Embryonic facial prominence (tissue), 1 donor: ENCODE measurements at regions not wholly inside any gene's neighbourhood (a gene's known extent, or its start where the extent isn't known, plus 50 kb on each side); places are given as distances from the start of the nearest gene placed in this dataset.

Source experiments
- DNase-seq: peaks from one replicate; pipeline ENCODE4 v3.0.0-alpha.2; 2016; ENCODE audit errors: extremely low spot score

DNA sequence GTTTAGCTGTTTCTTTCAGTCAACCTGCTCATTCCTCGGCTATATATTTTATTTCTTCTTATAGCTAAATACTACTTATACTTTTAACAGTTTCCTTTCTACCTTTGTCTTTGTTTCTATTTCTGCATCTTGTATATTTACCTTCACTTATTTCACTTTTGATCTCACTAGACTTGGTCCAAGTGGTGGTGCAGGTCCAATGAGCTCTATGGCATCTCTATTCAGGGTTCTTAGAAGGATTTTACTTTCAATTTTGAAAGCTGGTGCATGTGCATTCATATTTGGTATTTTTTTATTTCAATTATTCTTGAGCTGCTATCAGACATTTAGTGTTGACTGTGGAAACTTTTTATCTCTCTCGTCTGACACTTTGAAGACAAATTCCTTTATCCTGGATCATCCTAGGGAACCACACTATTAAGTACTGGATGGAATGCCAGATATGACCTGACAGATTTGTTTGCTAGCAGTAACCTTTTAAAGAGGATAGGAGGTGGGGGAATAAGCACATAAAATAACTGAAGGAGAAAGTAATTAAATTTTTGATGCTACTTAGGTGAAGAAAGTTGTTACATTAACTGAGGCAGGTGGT, 123.1 kb upstream of the PJA2 start:
- no peak for DNase-seq

DNA sequence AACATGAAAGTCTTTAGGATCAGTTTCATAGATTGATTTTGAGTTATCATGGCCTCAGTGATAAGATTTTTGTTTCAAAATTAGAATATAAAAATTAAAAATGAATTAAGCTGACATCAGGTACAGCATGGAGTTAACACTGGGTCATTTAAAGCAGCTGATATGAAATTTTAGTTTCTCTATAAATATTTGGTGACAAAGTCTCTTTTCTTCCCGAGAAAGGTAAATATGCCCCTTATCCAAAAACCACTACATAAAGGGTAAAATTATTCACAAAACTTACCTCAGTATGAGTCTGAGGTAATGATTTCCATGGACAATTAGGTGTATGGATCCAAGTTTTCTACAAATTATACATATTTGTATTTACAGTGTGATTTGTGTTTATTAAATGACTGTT, 121.5 kb upstream of the PJA2 start:
- DNase-seq, result no peak

DNA sequence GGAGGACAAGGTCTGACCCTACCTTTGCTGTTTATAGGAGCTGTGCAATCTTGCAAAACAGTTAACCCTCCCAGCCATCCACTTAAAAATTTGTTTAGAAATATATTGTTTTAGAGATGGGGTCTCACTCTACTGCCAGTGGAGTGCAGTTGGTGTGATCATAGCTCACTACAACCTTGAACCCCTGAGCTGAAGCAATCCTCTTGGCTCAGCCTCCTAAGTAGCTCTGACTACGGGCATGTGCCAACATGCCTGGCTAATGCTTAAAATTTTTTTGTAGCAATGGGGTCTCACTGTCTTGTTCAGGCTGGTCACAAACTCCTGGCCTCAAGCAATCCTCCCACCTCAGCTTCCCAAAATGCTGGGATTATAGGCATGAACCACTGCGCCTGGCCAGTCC, 120.2 kb upstream of the PJA2 start:
- no peak for DNase-seq

DNA sequence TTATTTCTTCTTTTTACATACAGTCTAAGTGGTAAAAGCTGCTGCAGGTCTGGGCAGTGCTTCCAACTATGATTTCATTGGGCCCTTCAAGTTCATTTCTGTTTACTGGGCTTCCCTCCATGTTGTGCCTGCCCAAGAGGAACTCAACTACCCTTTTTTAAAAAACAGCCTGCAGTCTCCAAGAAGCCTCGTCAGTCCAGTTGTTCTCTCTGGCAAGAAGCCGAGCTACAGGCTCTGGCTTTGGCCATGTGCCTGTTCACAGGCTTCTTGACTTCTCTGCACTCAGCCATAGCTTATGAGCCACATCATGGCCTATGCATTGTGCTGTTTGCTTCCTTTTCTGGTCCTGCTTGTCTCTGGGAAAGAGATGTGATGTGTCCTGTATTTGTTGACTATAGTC, 119.7 kb upstream of the PJA2 start:
- DNase-seq, result no peak

DNA sequence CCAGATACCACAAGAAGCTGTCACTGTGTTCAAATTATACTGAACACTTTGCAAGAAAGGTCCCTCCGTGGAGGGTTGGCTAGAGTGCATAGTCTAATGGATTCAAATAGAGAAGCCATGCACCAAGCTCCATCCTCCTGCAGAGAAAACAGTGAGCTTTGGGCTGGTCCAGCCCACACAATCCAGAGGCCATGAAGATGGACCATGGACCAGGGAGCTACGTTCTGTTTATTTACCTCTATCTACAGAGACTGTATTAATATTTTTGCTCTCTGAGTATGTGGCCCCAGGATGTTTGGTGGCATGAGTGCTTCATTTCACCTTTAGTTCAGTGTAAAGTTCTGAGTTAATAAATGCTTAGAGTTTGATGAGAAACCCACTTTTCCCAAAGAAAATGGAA, 114.8 kb upstream of the PJA2 start:
- no peak for DNase-seq

DNA sequence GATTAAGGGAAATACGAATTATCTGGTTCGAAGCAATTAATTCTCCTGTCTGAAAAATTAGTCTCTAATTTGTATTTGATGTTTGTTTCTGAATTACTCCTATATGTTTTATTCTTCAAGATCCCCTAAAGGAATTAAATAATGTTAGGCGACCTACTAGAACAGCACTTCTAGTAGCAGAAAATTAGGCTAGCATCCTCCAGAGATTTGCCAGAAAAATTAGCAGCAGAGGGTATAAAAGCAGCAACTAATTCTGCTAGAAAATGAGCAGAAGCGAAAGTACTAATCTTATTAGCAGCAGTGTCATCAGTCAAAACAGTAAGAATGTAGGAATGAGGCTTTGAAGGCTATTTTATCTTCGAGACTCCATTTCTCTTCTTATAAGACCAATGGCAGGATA, 114.3 kb upstream of the PJA2 start:
- DNase-seq, result no peak

DNA sequence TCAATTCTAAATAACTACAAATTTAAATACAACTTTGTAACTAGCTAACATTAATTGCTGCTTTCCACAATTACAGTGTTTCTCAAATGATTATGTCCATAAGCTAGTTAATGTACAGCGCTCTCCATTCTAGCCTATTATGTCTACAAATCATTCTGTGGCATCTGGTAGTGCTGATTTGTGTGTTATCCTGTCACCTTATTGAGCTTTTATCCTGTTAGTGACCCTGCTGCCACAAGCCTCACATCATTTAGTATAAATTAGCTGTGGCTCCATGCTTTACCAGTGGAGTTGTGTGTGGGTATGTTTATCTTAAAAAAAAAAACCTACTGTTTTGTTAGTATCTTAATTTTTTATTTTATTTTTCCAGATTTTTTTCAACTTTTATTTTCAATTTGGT, 112.6 kb upstream of the PJA2 start:
- no peak for DNase-seq

DNA sequence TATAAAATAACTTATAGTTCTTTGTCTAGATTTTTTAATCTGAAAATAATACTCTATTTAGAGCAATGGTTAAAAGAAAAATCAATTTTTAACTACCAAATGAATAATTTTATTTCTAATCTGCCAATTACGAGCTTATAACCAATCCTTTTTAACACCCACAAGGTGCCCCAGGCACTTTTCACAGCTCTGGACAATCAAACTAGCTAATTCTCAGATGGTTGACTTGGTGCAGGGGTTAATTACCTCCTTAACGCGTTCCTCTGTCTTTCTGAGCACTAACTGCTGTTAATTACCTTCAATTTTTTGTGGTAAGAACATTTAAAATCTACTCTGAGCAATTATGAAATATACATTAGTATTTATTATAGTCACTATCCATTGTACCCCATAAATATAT, 109.6 kb upstream of the PJA2 start:
- no peak for DNase-seq

DNA sequence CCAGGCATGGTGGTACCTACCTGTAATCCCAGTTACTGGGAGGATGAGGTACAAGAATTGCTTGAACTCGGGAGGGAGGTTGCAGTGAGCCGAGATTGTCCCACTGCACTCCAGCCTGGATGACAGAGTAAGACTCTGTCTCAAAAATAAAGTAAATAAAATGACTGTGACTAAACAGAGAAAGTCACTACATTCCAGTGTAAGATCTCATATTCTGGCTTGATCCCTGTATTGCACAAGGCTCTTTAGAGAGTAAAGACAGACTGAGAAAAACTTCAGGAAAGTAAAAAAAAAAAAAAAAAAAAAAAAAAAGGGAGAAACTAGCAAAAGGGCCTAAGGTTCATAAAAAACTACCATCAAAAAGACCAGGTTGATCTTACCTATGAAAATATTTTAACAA, 106.6 kb upstream of the PJA2 start:
- DNase-seq, result no peak

DNA sequence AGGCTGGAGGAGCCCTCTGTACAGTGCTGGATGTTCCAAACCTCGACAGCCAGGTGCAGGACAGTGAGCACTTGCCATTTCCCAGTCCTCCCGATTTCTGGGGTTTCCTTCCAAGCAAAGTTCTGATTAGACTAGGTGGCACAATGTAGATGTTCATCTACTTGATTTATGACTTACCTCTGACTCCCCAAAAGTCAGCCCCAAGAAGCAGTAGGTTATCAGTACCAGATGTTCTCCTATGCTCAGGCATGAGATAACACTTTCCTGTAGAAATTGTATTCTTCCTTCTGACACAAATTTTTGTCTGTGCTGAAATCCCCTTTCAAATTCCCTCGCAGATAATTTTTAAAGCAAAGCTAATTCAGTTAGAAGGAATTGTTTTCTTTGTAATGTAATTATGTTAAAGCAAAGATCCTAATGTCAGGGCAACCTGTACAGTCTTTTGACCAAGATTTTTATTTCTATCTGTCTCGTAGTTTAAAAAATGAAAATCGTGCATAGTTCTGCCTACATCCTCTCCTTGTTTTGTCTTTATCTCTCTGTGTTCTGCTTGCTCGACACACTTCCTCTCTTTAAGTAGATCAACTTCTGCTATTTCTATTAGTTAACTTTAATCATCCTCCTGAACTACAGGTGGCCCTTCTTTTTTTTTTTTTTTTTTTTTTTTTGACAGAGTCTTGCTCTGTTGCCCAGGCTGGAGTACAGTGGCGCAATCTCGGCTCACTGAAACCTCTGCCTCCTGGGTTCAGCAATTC, 102.4 kb upstream of the PJA2 start:
- DNase-seq, result no peak

DNA sequence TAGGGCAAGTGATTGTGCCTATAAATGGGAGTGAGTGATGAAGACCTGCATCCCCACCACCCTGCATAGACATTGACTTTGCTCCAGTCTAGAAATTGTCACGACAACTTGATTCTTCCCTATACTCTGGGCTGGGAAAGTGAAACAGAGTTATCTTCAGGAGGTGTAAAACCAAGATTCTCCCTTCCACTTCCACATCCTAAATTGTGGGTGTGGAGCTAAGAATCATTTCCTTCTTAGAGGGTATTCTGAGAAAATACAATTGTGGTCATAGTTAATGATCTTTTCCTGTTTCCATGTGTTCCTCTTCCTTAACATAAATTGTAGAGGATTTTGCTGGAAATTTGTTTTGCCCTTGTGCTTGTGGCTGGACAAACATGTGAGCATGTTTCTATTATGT, 96.8 kb upstream of the PJA2 start:
- no peak for DNase-seq

DNA sequence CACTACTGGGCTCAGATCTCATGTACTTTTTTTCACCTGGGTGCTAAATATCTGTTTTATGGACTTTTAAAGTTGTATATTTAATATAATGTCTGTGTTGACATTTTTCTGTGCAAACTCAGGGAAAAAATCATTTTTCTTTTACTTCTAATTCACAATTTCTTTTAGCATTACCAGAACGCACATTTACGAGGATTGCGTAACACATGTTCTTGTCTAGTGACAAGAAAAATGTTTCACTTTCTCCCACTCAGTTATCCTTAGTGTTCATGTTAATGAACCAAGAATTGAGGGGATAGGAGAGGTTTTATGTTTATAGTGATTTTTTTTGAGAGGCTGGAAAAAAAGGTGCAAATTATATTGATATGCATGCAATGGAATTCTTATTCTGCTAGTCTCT, 86.3 kb upstream of the PJA2 start:
- no peak for DNase-seq

DNA sequence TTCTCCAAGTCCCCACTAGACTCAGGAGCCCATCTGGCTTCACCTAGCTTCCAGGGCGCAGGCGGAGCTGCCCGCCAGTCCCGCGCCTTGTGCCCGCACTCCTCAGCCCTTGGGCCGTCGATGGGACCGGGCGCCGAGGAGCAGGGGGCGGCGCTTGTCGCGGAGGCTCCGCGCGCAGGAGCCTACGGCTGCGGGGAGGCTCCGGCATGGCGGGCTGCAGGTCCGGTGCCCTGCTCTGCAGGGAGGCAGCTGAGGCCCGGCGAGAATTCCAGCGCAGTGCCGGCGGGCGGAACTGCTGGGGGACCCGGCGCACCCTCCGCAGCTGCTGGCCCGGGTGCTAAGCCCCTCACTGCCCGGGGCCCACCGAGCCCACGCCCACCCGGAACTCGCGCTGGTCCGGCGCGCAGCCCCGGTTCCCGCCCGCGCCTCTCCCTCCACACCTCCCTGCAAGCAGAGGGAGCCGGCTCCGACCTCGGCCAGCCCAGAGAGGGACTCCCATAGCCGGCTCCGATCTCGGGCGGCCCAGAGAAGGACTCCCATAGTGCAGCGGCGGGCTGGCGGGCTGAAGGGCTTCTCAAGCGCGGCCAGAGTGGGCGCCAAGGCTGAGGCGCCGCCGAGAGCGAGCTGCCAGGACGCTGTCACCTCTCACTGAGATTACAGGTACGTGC, 78.1 kb upstream of the PJA2 start:
- no peak for DNase-seq

DNA sequence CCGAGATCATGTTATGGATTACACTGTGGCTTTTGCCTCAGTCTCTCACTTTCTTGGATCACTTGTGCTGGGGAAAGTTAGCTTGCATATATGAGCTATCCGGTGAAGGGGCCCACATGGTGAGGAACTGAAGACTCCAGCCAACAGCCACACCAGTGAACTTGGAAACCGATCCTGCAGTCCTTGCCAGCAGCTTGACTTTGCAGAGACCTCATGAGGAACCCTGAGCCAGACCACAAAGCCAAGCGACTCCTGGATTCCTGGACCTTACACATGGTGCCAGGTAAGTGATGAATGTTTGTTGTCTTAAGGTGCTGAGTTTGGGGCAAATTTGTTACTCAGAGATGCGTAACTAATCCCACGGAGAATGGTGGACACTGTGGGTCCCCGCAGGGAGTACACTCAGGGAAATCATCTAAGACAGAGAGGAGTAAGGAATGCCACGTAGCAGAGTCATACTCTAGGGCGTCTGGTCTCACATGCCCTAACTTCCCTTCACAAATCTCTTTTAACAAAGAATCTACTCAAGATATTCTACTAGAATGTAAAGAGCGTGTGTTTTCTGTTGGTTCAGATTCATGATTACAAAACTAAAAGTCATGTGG, 76.5 kb upstream of the PJA2 start:
- no peak for DNase-seq

DNA sequence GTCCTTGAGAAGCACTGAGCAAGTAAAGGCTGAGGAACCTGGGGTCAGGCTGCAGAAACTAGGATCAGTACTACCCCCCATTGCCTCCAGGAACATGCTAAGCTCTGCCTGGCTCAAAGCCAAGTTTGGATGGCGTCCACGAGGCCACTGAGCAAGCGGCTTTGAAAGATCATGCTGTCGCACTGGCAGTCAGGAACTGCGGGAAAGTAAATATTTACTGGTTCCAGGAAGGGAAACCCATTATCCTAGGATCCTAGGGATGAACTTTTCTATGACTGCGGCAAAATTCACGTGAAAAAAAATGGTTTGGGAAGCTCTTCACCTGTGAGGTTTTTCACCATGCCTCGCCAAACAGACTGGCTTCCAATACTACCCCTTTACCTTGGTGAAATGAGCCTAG, 75.3 kb upstream of the PJA2 start:
- no peak for DNase-seq

DNA sequence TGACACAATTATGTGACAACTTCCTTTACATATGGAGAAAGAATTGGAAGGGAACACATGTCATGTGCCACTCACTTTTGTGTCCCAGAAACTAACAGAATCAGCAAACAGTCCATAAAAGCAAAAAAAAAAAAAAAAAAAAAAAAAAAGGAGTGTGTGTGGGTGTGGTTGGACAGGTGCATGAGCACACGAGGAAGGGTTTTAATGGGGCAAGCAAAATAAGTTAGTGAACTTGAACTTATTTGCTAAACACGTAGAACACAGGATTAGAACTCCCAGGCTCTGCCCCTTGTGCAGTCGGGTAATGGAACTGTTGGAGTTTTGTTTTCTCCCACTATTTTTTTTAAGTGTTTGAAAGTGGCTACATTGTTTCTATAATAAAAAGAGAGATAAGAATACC, 74.8 kb upstream of the PJA2 start:
- DNase-seq, result no peak

DNA sequence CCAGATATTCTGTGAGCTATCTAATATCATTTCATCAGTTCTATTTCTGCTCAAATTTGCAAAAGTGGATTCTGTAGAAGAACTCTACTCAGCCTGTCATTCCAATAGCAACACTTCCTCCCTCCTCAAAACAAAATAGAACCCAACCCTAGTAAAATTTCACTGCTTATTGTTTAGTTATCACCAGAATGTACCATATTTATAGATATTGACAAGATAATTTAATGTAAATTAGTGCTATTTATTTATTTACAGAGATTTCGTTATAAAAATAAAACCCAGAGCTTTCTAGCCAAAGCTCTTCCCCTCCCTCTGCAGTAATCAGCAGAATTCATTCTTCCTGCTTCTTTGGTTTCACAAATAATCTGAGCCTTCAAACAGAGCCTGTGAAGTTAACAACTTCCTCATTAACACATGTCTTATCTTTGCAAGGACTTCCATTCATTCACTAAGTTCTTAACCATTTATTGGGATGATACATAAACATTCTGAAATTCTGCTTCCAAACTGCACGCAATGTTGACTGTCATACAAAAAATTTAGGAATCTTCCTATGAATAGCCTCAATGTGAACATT, 73.7 kb upstream of the PJA2 start:
- DNase-seq, result no peak

DNA sequence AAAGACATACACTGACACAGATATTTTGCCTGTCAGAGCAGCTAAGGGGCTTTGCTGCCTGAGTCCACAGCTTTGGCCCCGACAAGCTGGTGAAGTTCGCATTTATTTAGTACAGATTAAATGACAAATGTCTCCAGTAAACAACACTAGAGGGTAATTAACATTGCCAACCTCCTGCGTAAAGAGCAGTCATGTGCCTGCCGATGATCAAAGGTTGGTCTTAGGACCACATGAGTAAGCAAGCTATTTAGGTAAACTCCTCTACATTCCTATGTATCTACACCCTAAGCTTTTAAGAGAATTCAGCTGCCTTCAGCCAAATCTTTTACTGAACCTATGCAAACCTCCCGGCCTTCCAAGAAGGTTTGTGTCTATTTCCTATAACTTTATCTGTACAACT, 73.0 kb upstream of the PJA2 start:
- no peak for DNase-seq

DNA sequence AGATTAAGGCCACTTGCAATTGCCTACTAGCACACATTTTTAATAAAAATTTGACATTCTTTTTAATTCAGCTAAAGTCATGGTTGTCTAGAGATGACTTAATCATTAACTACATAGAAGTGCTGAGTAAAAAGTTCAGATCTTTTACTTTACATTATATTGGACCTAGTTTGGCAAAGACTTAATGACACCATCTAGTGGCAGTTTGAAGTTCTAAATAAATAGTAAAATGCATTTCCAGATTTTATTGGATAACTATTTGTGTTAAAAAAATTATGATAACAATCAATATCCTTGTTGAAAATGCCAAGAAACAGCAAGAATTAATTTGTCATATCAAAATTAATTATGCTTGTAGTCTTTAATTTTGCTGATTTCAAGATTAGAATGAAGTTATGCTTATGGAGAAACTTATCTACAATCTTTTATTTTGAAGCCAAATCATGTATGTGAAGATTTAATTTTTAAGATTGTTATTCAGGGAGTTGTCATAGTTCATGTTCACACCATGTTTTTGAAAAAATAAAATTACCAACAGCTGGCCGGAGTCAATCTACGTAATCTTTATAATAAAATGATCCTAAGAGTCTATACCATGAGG, 69.6 kb upstream of the PJA2 start:
- DNase-seq, result no peak

DNA sequence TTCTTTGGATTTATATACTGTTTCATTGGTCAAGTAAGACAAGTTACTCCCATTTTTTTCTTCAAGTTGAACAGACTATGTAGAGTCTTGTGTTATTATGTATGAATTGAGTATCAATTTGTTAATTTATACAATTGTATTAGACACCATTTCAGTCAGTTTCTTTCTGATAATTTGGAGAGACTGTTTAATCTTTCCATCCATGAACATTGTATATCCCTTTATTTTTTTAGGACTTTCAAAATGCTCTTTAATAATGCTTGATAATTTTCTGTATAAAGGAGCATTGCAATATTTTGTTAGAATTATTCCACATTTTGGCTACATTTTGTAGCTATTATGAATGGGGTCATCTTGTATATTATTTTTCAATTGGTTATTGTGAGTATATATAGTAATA, 69.1 kb upstream of the PJA2 start:
- DNase-seq, result no peak

DNA sequence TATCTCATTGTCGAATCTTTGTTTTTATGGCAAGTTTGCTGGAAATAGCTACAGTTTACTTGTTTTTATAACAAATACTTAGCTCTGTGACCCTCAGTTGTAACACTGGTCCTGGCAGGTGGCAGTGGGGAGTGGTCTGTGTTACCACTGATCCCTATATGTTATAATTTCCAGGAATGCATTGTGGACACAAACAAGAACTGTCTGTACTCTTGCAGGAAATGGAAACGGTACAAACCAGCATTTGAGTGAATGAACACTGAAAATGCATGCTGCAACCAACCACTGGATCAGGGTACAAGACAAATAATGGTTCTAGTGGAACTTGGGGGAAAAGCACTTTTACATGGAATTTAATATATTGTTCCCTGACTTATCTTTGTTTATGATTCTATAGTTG, 66.5 kb upstream of the PJA2 start:
- no peak for DNase-seq
